ENCODE measurements at regions not wholly inside any gene's neighbourhood (a gene's known extent, or its start where the extent isn't known, plus 50 kb on each side); places are given as distances from the start of the nearest gene placed in this dataset.
"Not testable (repeated sequence)": the region's sequence is repeated elsewhere in the genome, so short reads cannot be mapped to it uniquely, and the experiment has no call there.

GRCh38 chr2:122075381-122075780, 319.9 kb downstream of the TSN start:
- DNase-seq = no peak

GRCh38 chr2:122077114-122077513, 321.7 kb downstream of the TSN start:
- DNase-seq = no peak

DNA sequence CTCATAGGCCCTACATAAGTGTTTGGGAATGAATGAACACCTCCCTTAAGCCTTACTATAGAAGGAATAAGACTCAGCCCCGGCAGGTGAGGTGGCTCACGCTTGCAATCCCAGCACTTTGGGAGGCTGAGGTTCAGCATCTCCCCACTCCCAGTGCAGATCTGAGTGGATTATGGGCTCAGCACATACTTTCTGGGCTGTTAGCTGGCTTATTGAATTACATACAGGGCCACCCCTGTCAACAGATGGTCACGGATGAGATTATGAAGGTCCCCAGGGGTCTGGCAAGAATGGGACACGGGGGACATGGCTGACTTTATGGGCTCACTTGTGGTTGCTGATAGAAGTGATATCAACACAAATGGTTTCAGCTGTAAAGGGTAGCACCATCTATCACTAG, 322.3 kb downstream of the TSN start:
- no peak for DNase-seq

GRCh38 chr2:122078451-122078850, 323.0 kb downstream of the TSN start:
- DNase-seq = peak; percentile 87

DNA sequence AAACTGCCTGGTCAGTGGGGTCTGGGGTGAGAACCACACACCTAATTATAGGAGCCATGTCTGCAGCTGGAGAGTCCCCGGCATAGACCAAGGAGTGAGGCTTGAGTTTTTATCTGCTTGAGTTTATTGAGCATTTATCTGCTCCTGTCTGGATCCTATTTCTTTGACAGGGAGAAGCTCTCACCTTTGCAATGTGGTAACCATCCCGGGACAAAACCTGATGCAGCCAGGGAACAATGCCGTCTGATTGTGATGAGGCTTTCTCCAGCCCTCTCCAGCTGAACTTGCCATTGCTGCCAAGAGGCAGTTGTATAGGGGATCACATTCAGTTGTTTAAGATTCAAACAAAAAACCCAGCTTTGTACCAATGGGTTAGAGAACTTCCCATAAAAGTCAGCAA, 324.4 kb downstream of the TSN start:
- DNase-seq = no peak

DNA sequence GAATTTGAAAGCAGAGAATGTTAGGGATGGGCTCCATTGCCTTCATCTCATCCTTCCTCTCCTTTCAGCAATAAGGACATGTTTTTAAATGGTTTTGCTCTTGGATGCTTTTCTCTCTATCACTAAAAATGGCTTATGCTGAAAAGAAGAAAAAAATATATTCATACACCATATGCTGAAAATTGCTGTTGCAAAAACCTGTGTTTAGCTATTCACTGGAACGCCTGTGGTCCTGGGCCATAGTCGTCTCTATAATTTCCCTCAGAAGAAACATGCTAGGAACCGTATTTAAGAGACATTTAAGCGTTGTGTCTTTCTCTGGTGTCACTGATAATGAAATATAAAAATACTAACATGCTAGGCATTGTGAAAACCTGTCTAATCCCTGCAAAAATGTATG, 324.9 kb downstream of the TSN start:
- DNase-seq = no peak

DNA sequence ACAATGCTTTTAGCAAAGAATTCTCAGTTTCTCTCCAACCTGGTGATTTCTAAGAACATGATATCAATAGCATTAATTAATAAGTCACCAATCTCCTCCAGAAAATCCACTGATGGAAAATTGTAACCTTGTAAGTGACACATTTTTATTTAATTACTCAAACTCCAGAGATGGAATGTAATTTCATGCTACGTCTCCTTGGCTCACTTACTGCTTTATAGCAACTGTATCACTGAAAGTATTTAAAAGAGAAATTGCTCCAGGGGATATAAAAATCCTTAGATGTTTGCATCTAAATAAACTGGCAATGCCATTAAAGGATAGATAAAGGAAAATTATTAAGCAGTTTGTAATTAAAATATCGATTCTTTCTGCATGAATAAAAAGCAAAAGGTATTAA, 325.4 kb downstream of the TSN start:
- no peak for DNase-seq

- DNase-seq = no peak
These were observed 326.3 kb downstream of the TSN start for GRCh38 chr2:122081751-122082150.

DNA sequence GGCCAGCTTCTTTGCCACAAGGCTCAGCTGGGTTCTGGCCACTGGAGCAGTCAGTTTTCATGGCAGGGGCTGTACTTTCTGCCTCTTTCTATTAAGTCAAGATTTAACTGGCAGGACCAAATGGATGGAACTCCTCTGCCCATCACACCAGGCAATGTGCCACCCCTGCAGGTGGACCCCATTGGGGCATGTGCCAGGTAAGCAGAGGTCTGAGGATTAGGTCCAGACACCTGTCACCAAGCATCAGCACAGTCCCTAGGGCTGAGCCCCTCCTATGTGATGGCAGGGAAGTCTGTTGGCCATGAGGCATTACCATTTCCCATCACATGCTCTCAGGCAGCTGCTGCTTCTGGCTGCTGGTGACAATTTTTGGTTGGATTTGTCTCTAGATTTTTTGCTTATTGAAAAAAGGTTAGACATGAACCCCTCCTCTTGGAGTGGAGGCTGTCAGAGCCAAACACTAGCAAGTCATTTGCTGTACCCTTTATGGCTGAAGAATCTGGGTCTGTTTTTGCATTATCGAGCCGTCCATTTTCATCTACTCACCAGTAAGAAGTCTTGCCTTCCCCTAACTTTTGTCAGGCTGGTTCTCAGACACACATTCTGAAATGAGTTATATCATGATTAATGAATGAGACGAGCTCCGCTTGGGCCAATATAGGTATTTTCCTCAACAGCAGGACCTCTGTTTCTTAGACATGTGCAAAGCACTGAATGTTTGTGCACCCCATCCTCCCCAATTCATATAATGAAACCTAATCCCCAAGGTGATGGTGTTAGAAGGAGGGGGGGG, 328.0 kb downstream of the TSN start:
- DNase-seq = no peak

DNA sequence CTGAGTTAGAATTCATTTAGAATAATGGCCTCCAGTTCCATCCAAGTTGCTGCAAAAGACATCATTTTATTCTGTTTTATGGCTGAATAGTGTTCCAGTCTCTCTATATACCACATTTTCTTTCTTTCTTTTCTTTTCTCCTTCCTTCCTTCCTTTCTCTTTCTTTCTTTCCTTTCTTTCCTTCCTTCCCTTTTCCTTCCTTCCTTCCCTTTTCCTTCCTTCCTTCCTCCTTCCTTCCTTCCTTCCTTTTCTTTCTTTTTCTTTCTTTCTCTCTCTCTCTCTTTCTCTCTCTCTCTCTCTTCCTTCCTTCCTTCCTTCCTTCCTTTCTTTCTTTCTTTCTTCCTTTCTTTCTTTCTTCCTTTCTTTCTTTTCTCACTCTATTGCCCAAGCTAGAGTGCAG, 330.2 kb downstream of the TSN start:
- DNase-seq = not testable (repeated sequence)

- DNase-seq = no peak
These were observed 339.1 kb downstream of the TSN start for GRCh38 chr2:122094557-122094956.

DNA sequence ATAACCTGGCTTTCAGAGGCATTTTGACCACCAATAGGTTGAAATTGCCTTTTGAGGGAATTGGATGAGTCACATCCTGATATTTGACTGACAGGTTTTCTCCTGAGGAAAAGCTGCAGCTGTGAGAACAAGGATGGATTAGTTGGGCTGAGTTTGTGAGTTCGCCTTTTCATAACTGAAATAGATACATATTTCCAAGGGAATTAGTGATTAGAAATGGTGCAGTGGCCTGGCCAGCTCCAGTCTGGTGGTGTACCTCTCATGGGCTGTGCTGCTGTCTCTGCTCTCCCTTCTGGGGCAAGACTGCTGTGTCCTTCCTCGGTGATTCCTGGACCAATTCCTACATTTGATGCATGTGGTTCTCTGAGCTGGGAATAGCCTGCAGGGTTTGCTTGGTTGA, 341.3 kb downstream of the TSN start:
- DNase-seq = no peak

- DNase-seq = no peak
These were observed 342.9 kb downstream of the TSN start for GRCh38 chr2:122098306-122098705.

DNA sequence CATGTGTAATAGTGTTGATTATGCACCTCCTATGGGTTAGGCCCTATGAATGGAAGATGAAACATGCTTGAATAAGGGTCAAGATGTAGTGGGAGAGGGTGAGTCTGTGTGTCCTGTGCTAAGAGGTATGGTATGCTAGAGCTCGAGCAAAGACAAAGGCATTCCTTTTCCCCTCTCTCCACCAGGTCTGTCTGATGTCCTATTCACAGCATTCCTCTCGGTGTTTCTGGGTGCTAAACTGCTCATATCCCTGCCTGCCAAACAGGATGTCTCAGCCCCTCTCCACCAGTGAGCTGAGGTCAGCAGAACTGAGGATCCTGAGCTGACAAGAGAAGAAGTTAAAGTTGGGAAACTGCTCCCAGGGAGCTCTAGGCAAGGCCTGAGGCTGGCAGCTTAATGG, 344.9 kb downstream of the TSN start:
- DNase-seq = peak; percentile 96

DNA sequence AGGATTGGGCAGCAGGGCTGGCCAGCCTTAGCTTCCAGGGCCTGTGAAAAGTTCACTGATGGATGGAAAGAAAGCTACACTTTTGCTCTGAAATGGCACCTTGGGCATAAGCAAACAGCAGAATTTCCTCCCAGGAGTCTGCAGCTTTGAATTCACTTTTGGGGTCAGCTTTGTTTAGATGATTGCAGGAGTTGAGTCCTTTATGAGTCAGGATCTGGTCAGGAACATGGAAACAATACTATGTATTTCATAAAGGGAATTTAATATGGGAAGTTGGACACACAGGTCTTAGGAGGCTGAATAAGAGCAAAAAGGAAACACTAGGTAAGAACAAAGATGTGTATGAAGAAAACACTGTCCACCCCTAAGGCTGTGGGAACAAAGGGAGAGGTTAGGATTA, 345.3 kb downstream of the TSN start:
- no peak for DNase-seq

DNA sequence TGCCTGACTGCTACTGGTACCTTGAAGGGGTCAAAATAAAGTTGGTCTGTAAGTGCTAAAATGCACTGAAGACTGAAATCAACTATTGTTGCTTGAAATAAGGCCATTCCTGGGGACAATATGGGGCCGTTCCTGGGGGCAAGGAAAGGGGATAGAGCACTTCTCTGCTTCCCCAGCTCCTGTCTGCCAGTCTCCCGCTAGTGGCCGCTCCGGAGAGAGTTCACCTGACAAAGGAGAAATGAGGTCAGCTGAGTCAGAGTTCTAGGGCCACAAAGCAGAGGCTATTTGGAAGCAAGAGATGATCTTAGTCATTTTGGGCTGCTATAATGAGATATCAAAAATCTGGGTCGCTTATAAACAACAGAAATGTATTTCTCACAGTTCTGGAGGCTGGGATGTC, 345.9 kb downstream of the TSN start:
- DNase-seq = peak; percentile 65

GRCh38 chr2:122105171-122105876, 349.9 kb downstream of the TSN start:
- DNase-seq = no peak

DNA sequence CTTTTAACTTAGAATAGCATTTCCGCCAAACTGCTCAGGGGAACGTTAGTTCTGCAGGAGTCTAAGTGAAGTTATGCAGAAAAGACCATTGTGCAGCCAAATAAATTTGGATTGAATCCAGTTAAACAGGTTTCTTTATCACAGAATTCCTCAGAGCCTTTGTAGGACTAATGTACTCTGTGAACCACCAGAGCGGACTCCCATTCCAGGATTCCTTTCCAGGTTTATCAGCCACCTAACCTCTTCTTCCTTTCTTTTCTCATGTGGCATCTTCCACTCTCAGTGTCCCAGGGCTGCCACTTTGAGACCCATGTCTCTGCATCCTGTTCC, 350.4 kb downstream of the TSN start:
- DNase-seq = peak; percentile 77

- DNase-seq = no peak
These were observed 352.7 kb downstream of the TSN start for GRCh38 chr2:122108186-122108585.

GRCh38 chr2:122112216-122113005, 357.0 kb downstream of the TSN start:
- no peak for DNase-seq

GRCh38 chr2:122114421-122114820, 359.0 kb downstream of the TSN start:
- peak; percentile 46 for DNase-seq

GRCh38 chr2:122117371-122117770, 361.9 kb downstream of the TSN start:
- DNase-seq = no peak

DNA sequence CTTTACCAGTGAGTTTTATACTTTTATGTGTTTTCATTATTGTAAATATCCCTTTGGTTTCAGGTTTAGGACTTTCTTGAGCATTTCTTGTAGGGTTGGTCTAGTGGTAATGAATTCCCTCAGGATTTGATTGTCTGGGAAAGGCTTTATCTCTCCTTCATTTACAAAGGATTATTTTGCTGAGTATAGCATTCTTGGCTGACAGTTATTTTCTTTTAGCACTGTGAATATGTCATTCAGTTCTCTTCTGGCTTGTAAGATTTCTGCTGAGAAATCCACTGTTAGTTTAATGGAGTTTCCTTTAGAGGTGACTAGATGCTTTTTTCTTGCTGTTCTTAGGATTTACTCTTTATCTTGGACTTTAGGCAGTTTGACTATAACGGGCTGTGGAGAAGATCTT, 373.9 kb downstream of the TSN start:
- DNase-seq = no peak

DNA sequence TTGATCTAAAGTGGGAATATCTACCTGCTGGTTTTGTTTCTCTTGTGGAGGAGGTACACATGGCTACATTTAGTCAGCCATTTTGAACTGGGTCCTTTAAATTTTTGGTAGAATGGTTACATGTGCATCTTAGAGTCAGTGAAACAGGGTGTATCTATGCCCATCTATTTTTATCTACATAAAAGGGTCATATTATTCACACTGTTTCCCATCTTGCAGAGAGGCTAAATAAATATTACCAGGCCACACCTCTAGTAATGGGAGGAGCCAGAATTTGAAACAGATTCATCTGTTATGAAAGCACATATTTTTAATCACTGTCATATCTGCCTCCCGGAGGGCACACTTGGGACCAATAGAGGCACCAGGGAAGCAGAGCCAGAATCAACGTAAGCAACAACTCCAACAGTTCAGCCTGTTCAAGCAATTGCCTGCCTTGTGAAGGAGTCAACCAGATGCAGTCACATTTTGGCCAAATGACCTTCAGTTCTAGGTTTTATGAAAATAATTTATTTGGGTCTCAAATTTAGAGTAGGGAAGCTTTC, 376.8 kb downstream of the TSN start:
- no peak for DNase-seq

Measured in islet precursor cell (in vitro differentiated cells).